BJ (cell line): ENCODE measurements at regions not wholly inside any gene's neighbourhood (a gene's known extent, or its start where the extent isn't known, plus 50 kb on each side); places are given as distances from the start of the nearest gene placed in this dataset.

Experiments used
- CTCF ChIA-PET: fragments of 350-600 bp; formaldehyde crosslinking; extraction: SDS; loops from one replicate; lab custom pipeline; 2021; ENCODE audit warnings: antibody characterized with exemption, inconsistent platforms; lab: Yijun Ruan, JAX
- POLR2A ChIA-PET: fragments of 300-600 bp; sonication (Branson Sonifier 250); formaldehyde crosslinking; extraction: SDS; loops from one replicate; lab custom pipeline; 2021; ENCODE audit warnings: antibody characterized with exemption; lab: Charles Lee
- DNase-seq: peaks from one replicate; pipeline ENCODE4 v3.0.0-alpha.2; 2011; ENCODE audit warnings: low read depth
- H3K27me3 ChIP-seq: 2 replicates; pipeline ENCODE4 v1.6.0; 2011; ENCODE audit warnings: low read length; ENCODE audit not compliant: control insufficient read depth, insufficient read depth
- H3K36me3 ChIP-seq: 2 replicates; pipeline ENCODE4 v1.5.1; 2011; ENCODE audit warnings: low read length; ENCODE audit not compliant: control insufficient read depth, insufficient read depth
- H3K4me3 ChIP-seq: 2 replicates; pipeline ENCODE4 v1.5.1; 2011; ENCODE audit warnings: low read depth, mild to moderate bottlenecking, control low read depth, low read length
- CTCF ChIP-seq: IDR thresholded peaks from 2 replicates; pipeline ENCODE4 v1.5.1; 2011; ENCODE audit warnings: low read depth, mild to moderate bottlenecking, control low read depth, inconsistent platforms, low read length, moderate library complexity; ENCODE audit not compliant: insufficient read depth

- POLR2A ChIA-PET = no interaction called here
- CTCF ChIA-PET = interaction anchor here (0.8 to 1.6 kb wide), 2 partner anchors 9 to 50 kb away, joined by 3 to 12 read pairs; no protein-coding TSS in a partner anchor
Observed at GRCh38 chr14:81981307-81981675, 447.6 kb upstream of the SEL1L start.

GRCh38 chr14:81982046-81982445 is 448.4 kb upstream of the SEL1L start:
- Histone ChIP-seq H3K36me3 (no peaks in the 10 kb centered on the region), H3K4me3 (no peak overlapping the region), H3K27me3 (no peaks in the 10 kb centered on the region)
- ChIA-PET CTCF (interaction anchor here (1.6 kb wide), 1 partner anchor 8 kb away, joined by 12 read pairs; no protein-coding TSS in a partner anchor), POLR2A (no interaction called here)
- DNase-seq = no peak
- no peak for TF ChIP-seq CTCF

More at GRCh38 chr14:81981307-81981675, 447.6 kb upstream of the SEL1L start:
- no peak for TF ChIP-seq CTCF
- H3K27me3 ChIP-seq = no peaks in the 10 kb centered on the region
- no peaks in the 10 kb centered on the region for H3K36me3 ChIP-seq
- no peak overlapping the region for H3K4me3 ChIP-seq
- no peak for DNase-seq

GRCh38 chr14:81986005-81986404 is 452.4 kb upstream of the SEL1L start:
- POLR2A ChIA-PET = no interaction called here
- CTCF ChIA-PET = no interaction called here
- DNase-seq = no peak
- H3K36me3 ChIP-seq = no peaks in the 10 kb centered on the region
- TF ChIP-seq CTCF = no peak
- H3K27me3 ChIP-seq = no peaks in the 10 kb centered on the region
- no peak overlapping the region for H3K4me3 ChIP-seq

GRCh38 chr14:81989211-81989610 is 455.6 kb upstream of the SEL1L start:
- no peak for TF ChIP-seq CTCF
- no peaks in the 10 kb centered on the region for H3K36me3 ChIP-seq
- no peak overlapping the region for H3K4me3 ChIP-seq
- CTCF ChIA-PET = interaction anchor here (2.0 kb wide), 2 partner anchors 8 to 32 kb away, joined by 7 to 12 read pairs; no protein-coding TSS in a partner anchor
- H3K27me3 ChIP-seq = no peaks in the 10 kb centered on the region
- POLR2A ChIA-PET = no interaction called here
- DNase-seq = no peak

GRCh38 chr14:81990312-81990761 is 456.7 kb upstream of the SEL1L start:
- CTCF ChIA-PET = interaction anchor here (0.6 to 2.0 kb wide), 7 partner anchors 9 to 96 kb away, joined by 3 to 12 read pairs (median 3); no protein-coding TSS in a partner anchor
- H3K4me3 ChIP-seq = no peak overlapping the region
- TF ChIP-seq CTCF = peak; percentile 77
- POLR2A ChIA-PET = no interaction called here
- no peaks in the 10 kb centered on the region for H3K36me3 ChIP-seq
- no peak for DNase-seq
- no peaks in the 10 kb centered on the region for H3K27me3 ChIP-seq
